Activated CD4-positive, alpha-beta T cell treated with anti-CD3 and anti-CD28 coated beads, Interleukin-2, Interleukin-6, amounts not matched to agents 100 ng/mL and 50 ng/mL, durations not matched to agents 16 hours and 8 hours (primary cell): ENCODE measurements at regions not wholly inside any gene's neighbourhood (a gene's known extent, or its start where the extent isn't known, plus 50 kb on each side); places are given as distances from the start of the nearest gene placed in this dataset.
A peak's percentile ranks its signal among the peaks of the same experiment; 100 is the strongest.
"Not testable (repeated sequence)": the region's sequence is repeated elsewhere in the genome, so short reads cannot be mapped to it uniquely, and the experiment has no call there.

Source experiments
- DNase-seq: peaks from one replicate; pipeline ENCODE4 v3.0.0-alpha.2; 2020

DNA sequence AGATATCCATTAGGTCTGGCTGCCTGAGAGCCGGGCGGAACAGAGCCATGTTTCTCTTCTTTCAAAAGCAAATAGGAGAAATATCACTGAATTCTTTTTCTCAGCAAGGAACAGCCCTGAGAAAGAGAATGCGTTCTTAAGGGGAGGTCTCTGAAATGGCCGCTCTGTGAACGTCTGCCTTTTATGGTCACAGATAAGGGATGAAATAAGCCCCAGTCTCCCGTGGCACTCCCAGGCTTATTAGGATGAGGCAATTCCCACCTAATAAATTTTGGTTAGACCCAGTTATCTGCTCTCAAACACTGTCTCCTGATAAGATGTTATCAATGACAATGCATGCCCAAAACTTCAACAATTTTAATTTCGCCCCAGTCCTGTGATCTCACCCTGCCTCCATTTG is 133.4 kb upstream of the KCNJ18 start:
- not testable (repeated sequence) for DNase-seq

- DNase-seq, result no peak
Measured at GRCh38 chr17:21564262-21564661, 128.1 kb upstream of the KCNJ18 start.

DNA sequence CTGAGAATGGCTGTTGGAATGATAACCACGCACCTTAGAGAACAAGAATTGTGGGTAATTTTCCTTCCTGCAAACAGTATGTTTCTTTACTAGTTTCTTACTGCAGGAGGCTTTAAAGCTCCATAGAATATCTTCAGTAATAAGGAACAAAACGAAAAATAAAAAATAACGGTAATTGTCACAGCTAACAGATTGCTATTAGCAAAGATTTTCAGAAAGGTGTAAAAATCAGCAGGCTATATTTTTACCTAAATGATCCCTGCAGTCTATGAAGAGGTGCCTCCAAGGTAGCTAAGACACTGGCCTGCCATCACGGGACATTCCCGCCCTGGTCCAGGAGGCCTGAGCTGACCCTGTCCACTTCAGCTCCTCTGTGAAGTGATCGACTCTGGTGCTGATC is 127.6 kb upstream of the KCNJ18 start:
- not testable (repeated sequence) for DNase-seq

DNA sequence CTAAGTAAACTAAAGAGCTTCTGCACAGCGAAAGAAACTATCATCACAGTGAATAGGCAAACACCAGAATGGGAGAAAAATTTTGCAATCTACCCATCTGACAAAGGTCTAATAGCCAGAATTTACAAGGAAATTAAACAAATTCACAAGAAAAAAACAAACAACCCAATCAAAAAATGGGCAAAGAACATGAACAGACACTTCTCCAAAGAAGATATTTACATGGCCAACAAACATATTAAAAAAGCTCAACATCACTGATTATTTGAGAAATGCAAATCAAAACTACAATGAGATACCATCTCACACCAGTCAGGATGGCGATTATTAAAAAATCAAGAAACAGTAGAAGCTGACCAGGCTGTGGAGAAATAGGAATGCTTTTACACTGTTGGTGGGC is 121.9 kb upstream of the KCNJ18 start:
- not testable (repeated sequence) for DNase-seq

DNA sequence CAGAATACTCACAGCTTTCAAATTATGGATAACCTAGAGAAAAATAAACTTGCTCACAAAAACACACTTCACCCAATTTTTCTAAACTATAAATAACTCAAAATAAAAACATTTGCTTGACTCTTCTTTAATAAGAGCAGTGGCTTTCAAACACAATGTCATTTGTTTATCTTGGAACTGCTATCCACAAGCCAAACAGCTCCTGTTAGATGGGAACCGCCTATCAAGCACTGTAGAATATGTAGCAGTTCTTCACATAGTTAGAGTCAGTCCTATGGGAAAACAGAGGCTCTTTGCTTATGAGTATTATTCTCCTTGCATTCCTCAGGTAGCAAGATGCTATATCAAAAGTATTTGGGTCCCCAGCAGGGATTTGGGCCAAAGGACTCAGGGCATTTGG is 120.2 kb upstream of the KCNJ18 start:
- not testable (repeated sequence) for DNase-seq

- DNase-seq, result not testable (repeated sequence)
Measured at GRCh38 chr17:21573271-21573960, 118.9 kb upstream of the KCNJ18 start.

DNA sequence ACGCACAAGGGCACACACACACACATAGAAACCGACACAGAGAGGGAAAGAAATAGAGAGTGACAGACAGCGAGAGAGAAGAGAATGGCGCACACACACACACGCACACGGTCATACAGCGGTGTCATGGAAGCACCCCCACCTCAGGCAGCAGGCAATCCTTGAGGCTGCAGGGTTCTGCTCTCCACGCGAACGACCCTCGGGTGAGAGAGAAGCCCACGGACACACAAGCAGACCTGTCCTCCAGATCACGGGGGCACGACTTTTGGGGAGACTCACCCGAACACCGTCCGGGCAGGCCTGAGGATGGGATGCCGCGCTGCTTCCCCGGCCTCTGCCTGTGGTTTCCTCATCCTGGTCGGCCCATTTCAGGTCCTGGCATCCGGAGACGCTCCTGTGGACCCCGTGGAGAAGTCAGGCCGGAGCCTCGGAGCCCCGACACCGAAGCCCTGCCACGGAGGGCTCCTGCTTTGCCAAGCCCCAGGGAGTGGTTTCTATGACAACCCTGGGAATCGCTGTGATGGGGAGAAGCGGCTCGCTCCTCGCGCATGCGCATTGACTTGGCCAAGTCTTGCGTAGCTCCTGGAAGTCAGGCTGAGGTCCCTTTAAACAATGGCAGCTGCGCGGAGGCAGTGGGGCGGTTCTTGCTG is 118.2 kb upstream of the KCNJ18 start:
- DNase-seq, result peak; percentile 23

GRCh38 chr17:21574611-21575255 is 117.6 kb upstream of the KCNJ18 start:
- DNase-seq, result not testable (repeated sequence)

- not testable (repeated sequence) for DNase-seq
Measured at GRCh38 chr17:21578783-21579182, 113.5 kb upstream of the KCNJ18 start.

- no peak for DNase-seq
Measured at GRCh38 chr17:21592774-21593173, 99.5 kb upstream of the KCNJ18 start.

GRCh38 chr17:21593452-21594105 is 98.7 kb upstream of the KCNJ18 start:
- not testable (repeated sequence) for DNase-seq

DNA sequence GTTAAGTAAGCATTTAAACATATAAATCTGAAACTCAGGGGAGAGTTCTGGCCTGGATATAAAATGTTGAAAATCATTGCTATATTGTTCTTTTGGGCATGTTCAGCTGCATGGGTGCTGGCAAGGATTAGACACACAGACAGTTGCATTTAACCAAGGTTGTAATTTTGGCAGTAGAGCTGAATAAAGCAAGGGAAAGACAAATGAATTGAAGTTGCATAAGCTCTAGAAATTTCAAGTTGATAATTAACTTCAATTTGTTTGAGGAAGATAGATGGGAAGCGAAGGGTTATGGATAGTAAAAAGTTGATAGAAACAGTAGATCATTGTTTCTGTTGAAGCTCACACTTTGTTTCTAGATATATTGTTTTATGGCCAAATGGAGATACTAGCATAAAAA is 97.2 kb upstream of the KCNJ18 start:
- DNase-seq, result no peak

DNA sequence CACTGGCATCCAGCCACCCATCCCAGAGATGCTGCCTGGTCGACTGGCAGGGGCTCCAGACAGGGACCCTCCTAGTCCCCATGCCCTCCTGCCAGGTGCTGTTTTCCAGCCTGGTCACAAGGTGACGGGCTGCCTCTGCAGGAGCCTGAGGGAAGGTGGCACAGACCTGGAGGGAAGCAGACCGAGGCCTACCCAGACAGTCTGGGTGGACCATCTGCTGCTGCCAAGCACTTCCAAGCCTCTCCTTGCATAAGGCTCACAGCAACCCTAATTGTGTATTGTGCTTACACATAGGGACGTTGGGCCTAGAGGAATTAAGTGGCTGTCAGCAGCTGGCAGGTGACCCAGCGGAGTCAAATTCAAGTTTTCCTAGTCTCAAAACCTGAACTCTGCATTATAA is 90.1 kb upstream of the KCNJ18 start:
- no peak for DNase-seq

GRCh38 chr17:21603292-21603691 is 89.0 kb upstream of the KCNJ18 start:
- not testable (repeated sequence) for DNase-seq

- DNase-seq, result not testable (repeated sequence)
Measured at GRCh38 chr17:21611443-21611842, 80.9 kb upstream of the KCNJ18 start.

DNA sequence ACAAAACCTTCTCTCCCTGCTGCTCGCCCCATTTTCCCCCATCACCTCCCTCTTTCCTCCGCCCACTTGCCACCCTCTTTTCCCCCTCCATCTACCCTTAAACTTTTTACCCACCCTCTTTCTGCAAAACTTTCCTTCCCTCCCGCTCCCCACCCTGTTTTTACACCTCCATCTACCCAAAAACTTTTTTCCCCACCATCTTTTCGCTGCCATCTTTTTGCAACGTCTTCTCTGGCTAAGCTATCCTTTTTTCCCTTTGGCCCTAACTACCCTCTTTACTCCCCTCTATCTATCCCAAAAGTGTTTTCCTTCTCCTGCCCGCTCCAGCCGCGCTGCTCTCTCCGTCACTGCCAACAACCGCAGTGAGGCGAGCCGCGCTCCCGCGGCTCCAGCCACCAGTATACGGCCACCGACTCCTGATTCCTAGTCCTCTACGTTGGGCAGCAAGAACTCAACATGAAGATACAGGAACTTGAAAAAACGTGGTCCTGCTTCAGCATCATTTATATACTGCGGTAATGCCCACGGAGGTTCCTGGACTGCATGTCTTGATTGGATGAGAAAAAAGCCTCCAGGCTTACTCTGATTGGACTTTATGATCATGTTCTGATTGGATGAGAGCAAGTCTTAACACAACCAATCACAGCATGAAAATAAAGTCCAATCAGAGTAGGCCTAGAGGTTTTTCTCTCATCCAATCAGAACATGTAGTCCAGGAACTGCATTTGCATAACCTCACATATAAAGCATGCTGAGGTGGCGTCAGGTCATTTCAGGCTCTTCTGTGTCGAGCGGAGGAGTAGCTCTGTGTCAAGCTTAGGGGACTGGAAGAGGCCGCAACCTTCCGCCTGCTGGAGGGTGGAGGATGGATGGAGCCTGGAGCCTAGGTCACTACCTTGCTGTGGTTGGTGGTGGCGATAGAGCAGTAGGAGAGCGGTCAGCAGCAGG is 79.9 kb upstream of the KCNJ18 start:
- not testable (repeated sequence) for DNase-seq

GRCh38 chr17:21613071-21613429 is 79.3 kb upstream of the KCNJ18 start:
- no peak for DNase-seq

- not testable (repeated sequence) for DNase-seq
Measured at GRCh38 chr17:21626987-21627386, 65.3 kb upstream of the KCNJ18 start.
